Gastrocnemius medialis (tissue), 4 donors: ENCODE measurements at regions not wholly inside any gene's neighbourhood (a gene's known extent, or its start where the extent isn't known, plus 50 kb on each side); places are given as distances from the start of the nearest gene placed in this dataset.

Experiments
- CTCF ChIP-seq, 5 experiments: fragments of 450-650 bp in 3 of 5; fragments of 200-600 bp in 2 of 5; sonication (generic) in 2 of 5; IDR thresholded peaks in 4 of 5; conservative IDR thresholded peaks in 1 of 5; 1 replicate in 4 of 5; 2 replicates in 1 of 5; pipeline ENCODE4 v1.5.1; 2016 to 2019; ENCODE audit warnings: antibody characterized with exemption in 5 of 5, mild to moderate bottlenecking in 3 of 5, moderate library complexity in 3 of 5
- POLR2A ChIP-seq, 2 donors: fragments of 450-650 bp; IDR thresholded peaks; one replicate each; pipeline ENCODE4 v1.6.1; 2017; ENCODE audit warnings: antibody characterized with exemption in 2 of 2, mild to moderate bottlenecking in 2 of 2, moderate library complexity in 2 of 2

GRCh38 chr7:155163696-155164095 is 93.6 kb downstream of the HTR5A start:
- no peak for TF ChIP-seq CTCF (IDR thresholded peaks at IDR 0.05 in 4 of 5, conservative IDR thresholded peaks at IDR 0.05 in 1 of 5)
- no peak for TF ChIP-seq POLR2A (IDR thresholded peaks at IDR 0.05)
